GM20431 (cell line): ENCODE measurements at regions not wholly inside any gene's neighbourhood (a gene's known extent, or its start where the extent isn't known, plus 50 kb on each side); places are given as distances from the start of the nearest gene placed in this dataset.

Experiments used
- in situ Hi-C: fragments of 300-500 bp; cut with MseI, MboI; formaldehyde crosslinking; loops from one replicate; pipeline ENCODE4 v1.15.0; 2020; ENCODE audit warnings: low sequenced_read_pairs; ENCODE audit not compliant: unreplicated experiment

DNA sequence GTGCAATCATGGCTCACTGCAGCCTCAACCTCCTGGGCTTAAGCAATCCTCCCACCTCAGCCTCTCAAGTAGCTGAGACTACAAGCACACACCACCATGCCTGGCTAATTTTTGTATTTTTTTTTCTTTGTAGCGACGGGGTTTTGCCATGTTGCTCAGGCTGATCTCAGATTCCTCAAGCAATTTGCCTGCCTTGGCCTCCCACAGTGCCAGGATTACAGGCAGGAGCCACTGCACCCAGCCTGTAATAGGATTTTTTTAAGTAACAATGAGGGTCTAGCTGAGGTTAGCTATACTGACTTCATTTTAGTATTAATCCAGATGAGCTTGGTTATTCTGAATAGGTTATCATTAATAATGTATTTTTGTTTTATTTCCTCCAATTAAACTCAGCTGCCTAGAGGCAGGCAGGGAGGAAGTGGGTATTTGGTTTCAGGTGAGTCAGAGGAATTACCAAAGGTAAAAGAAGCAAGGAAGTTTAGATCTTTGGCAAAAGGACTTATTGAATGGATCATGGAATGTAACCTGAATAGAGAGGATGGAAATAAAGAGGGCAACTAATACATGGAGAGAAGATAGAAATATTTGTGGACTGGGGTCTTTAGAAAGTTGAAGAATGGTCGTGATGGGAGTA lies 1023.3 kb upstream of the TENM3 start:
- in situ Hi-C loops: no loop called here

GRCh38 chr4:181224852-181225251 lies 1018.4 kb upstream of the TENM3 start:
- in situ Hi-C loops: no loop called here

DNA sequence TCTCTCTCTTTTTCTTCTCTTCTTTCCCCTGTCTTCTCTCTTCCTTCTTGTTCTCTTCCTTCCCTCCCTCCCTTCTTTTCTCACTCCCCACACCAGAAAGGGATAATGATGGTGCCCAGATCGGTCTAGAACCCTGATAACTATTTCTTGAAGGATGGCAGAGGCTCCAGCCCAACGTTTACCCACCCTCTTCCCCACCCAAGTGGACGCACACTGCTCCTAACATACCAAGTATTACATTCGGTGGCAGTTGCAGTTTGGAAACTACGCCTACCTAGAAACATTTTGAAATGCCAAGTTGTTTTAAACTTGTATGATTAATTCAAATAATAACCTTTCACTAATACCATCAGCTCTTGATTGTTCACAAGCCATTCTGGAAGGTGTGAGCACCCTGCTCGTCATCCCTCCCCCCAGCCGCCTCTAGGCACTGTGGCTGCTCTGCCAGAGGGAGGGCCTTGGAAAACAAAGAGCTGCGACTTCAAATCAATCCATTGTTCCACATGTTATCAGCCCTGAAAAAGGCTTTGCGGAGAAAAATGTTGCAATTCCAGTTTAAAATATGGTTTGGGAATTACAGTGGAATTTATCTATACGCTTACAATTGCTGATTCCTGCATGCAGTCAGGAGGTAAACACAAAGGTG lies 1017.5 kb upstream of the TENM3 start:
- in situ Hi-C loops: no loop called here

GRCh38 chr4:181234951-181235680 lies 1008.1 kb upstream of the TENM3 start:
- in situ Hi-C loops: no loop called here

- in situ Hi-C loops: no loop called here
These were observed 997.9 kb upstream of the TENM3 start for GRCh38 chr4:181245326-181245725.

DNA sequence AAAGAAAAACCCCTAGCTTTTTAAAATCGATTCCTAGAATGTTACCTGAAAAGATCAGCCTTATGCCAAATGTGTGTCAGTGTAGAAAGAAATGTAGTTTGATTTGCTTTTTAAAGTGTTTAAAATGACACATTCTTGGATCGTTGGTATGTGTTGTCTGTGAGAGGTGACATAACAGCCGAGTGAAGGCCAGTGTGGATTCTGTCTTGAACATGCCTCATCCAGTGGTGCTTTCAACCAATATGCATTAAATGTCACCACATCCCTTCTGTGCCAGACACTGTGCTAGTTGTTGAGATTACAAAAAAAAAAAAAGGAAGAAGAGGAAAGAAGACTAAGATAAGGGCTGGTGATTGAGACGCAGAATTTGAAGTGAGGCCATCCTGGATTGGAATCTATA lies 994.2 kb upstream of the TENM3 start:
- in situ Hi-C loops: no loop called here

GRCh38 chr4:181254771-181255170 lies 988.4 kb upstream of the TENM3 start:
- in situ Hi-C loops: no loop called here

GRCh38 chr4:181258569-181258968 lies 984.6 kb upstream of the TENM3 start:
- in situ Hi-C loops: no loop called here

- in situ Hi-C loops: no loop called here
These were observed 984.0 kb upstream of the TENM3 start for GRCh38 chr4:181259081-181259709.

GRCh38 chr4:181261279-181261678 lies 981.9 kb upstream of the TENM3 start:
- in situ Hi-C loops: no loop called here

DNA sequence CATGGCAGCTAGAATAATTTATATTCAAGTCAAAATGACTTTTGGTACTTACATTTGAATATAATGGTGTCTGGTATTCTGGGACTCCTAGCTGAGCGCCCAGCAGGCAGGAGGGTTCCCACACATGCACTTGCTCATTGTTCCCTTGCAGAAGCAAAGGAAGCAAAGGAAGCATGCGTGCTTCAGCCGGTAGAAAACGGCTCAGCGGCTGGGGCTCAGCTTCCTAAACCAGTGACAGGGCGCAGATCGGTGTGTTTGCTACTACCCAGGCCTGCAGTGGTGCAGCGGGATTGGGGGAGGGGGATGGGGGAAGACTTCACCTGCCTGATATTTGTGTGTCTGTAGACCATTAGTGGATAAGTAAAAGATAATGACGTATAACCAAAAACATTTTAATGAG lies 978.3 kb upstream of the TENM3 start:
- in situ Hi-C loops: no loop called here

DNA sequence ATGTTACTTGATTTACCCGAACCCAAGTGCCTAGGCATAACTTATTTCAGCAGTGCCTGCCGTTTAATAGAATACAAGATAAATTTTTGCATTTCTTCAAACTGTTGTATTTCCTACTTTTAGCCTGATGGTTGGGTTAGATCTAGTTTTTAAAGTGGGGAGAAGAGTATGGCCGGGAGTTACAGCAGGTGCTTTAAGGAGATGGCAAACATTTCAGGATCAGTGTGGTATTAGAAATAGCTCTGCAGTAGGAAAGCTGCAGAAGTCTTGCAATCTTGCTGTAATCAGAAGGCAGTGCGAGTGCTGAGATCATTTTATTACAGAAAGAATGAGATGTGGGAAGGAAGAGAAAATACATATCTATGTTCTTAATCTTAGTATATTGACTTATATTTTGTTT lies 977.8 kb upstream of the TENM3 start:
- in situ Hi-C loops: no loop called here

DNA sequence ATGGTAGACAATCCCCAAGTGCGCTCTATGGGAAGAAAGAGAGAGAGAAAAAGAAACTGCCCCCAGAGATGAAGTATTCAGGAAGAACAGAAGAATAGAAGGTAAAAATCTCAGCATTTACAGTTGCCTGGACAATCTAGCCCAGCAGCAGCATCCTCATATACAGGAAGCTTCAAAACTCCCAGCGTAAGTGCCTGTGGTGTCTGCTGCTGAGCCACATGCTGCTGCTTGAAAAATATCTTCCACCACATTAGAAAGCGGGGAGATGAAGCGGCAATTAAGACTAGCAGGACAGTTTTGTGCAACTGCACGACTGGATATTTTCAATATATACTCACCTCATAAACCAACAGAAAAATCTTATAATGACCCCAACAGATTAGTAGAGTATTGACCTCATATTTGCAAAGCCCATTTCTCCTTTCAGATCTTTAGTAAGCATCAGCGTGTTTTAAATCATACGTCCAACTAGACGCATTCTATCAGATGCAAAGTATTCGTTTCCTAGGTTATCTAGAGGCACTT lies 972.0 kb upstream of the TENM3 start:
- in situ Hi-C loops: no loop called here

DNA sequence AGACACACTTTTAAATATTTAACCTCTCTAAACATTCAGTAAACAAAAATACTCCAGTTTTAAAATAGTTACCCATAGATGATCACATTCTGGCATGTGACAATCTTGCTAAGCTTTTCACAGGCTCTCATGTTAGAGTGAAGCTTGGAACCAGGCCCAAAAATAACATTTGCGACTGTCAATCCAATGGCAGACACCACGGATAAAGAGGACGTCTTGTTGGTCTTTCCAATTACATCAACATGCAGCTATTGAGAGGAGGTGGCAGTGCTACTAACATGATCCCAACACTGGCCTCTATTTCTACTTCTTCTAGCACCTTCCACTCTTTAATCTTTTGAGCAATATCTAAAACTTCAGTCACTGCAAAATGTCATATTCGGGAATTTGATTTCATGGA lies 970.8 kb upstream of the TENM3 start:
- in situ Hi-C loops: no loop called here

DNA sequence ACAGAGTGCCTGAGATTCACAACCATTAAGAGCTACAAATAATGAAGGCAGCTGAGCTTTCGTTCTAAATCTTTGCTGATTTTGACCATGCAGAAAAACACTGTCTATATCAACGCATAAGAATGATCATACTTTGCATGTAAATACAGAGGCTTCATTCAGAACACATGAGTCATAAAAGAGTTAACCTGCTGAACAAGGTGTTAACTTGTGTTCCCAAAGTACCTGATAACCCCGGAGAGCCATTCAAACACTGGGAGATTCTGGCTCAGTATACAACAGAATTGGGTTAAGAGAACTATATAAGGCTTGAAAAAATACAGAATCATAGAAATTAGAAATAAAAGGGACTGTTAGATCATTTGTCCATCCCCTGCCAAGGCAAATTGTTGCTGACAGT lies 964.3 kb upstream of the TENM3 start:
- in situ Hi-C loops: no loop called here

DNA sequence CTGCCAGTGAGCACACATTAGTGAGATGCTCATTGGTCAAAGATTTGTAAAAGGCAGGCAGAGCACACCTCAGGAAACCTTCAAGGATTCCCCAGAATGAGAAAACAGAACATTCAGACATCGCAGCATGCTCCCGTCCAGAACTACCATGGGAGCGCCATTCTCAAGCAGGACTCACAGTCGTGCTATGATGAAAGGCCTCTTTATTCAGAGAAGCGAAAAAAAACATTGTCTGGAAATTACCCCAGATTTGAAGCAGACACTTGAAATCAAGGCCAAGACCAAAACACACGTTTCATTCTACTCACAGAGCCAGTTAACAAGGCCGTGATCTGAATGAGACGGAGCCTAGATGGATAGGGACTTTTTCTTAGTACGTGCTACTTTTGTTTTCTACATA lies 961.8 kb upstream of the TENM3 start:
- in situ Hi-C loops: no loop called here

DNA sequence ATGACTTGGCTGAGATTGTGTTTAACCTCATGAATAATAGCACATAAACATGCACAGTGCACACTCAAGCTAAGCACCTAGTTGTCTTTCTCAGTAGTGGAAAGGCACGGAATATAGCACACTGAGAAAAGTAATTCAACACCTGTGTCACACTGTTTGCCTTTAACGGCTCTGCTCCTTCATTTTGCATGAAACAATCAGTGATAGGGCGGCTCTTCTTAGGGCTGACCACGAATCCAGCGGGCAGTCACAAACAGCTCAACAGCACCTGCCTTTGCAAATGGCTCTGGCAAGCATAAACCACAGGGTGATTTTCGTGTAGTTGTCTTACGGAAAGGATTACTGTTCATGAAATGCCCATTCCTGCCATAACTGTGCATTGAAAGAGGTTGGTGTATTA lies 954.0 kb upstream of the TENM3 start:
- in situ Hi-C loops: no loop called here

- in situ Hi-C loops: no loop called here
These were observed 951.6 kb upstream of the TENM3 start for GRCh38 chr4:181291615-181292014.

- in situ Hi-C loops: no loop called here
These were observed 950.2 kb upstream of the TENM3 start for GRCh38 chr4:181293014-181293413.

GRCh38 chr4:181293541-181293940 lies 949.7 kb upstream of the TENM3 start:
- in situ Hi-C loops: no loop called here

- in situ Hi-C loops: no loop called here
These were observed 948.8 kb upstream of the TENM3 start for GRCh38 chr4:181294421-181294820.
